ENCODE measurements at regions not wholly inside any gene's neighbourhood (a gene's known extent, or its start where the extent isn't known, plus 50 kb on each side); places are given as distances from the start of the nearest gene placed in this dataset.

- intact Hi-C loops (cut with micrococcal nuclease) = no loop called here
- H3K4me1 Mint-ChIP-seq = no peaks in the 10 kb centered on the region
- H3K9me3 Mint-ChIP-seq = no peaks in the 10 kb centered on the region
- no peak for ATAC-seq (ENCODE audit: low read depth)
- no peak overlapping the region for H3K27ac Mint-ChIP-seq
- H3K27me3 Mint-ChIP-seq = peaks cover 6% of the 10 kb centered on the region
- no peaks in the 10 kb centered on the region for H3K36me3 Mint-ChIP-seq (ENCODE audit: low read depth)
- ChIA-PET POLR2A (no interaction called here), CTCF (no interaction called here)
- no peak overlapping the region for H3K4me3 Mint-ChIP-seq
- no peak for DNase-seq
- TF ChIP-seq, protein P1, sequence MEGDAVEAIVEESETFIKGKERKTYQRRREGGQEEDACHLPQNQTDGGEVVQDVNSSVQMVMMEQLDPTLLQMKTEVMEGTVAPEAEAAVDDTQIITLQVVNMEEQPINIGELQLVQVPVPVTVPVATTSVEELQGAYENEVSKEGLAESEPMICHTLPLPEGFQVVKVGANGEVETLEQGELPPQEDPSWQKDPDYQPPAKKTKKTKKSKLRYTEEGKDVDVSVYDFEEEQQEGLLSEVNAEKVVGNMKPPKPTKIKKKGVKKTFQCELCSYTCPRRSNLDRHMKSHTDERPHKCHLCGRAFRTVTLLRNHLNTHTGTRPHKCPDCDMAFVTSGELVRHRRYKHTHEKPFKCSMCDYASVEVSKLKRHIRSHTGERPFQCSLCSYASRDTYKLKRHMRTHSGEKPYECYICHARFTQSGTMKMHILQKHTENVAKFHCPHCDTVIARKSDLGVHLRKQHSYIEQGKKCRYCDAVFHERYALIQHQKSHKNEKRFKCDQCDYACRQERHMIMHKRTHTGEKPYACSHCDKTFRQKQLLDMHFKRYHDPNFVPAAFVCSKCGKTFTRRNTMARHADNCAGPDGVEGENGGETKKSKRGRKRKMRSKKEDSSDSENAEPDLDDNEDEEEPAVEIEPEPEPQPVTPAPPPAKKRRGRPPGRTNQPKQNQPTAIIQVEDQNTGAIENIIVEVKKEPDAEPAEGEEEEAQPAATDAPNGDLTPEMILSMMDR (IDR thresholded peaks at IDR 0.05) = no peak
Measured at GRCh38 chr12:63090716-63091115, 60.3 kb downstream of the AVPR1A start.

- TF ChIP-seq, protein P1 (IDR thresholded peaks at IDR 0.05) = no peak
- intact Hi-C loops (cut with micrococcal nuclease) = no loop called here
- no peaks in the 10 kb centered on the region for H3K9me3 Mint-ChIP-seq
Measured at GRCh38 chr12:63086149-63086915, 64.7 kb downstream of the AVPR1A start.

GRCh38 chr12:63085120-63085519 is 65.9 kb downstream of the AVPR1A start:
- intact Hi-C loops (cut with micrococcal nuclease) = no loop called here
- TF ChIP-seq, protein P1 (IDR thresholded peaks at IDR 0.05) = no peak

More at GRCh38 chr12:63086149-63086915, 64.7 kb downstream of the AVPR1A start:
- Mint-ChIP-seq H3K4me1 (no peaks in the 10 kb centered on the region), H3K27ac (no peak overlapping the region), H3K36me3 (ENCODE audit: low read depth) (no peaks in the 10 kb centered on the region), H3K27me3 (peaks cover 6% of the 10 kb centered on the region), H3K4me3 (no peak overlapping the region)
- DNase-seq (no peak), ATAC-seq (ENCODE audit: low read depth) (no peak)
- ChIA-PET CTCF (no interaction called here), POLR2A (no interaction called here)

GRCh38 chr12:63084501-63084900 is 66.5 kb downstream of the AVPR1A start:
- ATAC-seq (ENCODE audit: low read depth) = no peak
- no peak overlapping the region for H3K4me3 Mint-ChIP-seq
- TF ChIP-seq, protein P1 (IDR thresholded peaks at IDR 0.05) = no peak
- no peak overlapping the region for H3K27ac Mint-ChIP-seq
- no peaks in the 10 kb centered on the region for H3K4me1 Mint-ChIP-seq
- peaks cover 4% of the 10 kb centered on the region for H3K27me3 Mint-ChIP-seq
- H3K9me3 Mint-ChIP-seq = no peaks in the 10 kb centered on the region
- ChIA-PET POLR2A (no interaction called here), CTCF (no interaction called here)
- H3K36me3 Mint-ChIP-seq (ENCODE audit: low read depth) = no peaks in the 10 kb centered on the region
- intact Hi-C loops (cut with micrococcal nuclease) = no loop called here
- DNase-seq = no peak

More at GRCh38 chr12:63085120-63085519, 65.9 kb downstream of the AVPR1A start:
- H3K9me3 Mint-ChIP-seq = no peaks in the 10 kb centered on the region
- H3K4me3 Mint-ChIP-seq = no peak overlapping the region
- no peaks in the 10 kb centered on the region for H3K4me1 Mint-ChIP-seq
- H3K36me3 Mint-ChIP-seq (ENCODE audit: low read depth) = no peaks in the 10 kb centered on the region
- H3K27ac Mint-ChIP-seq = no peak overlapping the region
- ATAC-seq (ENCODE audit: low read depth) = no peak
- ChIA-PET POLR2A (no interaction called here), CTCF (no interaction called here)
- no peak for DNase-seq
- peaks cover 4% of the 10 kb centered on the region for H3K27me3 Mint-ChIP-seq

GRCh38 chr12:63083046-63083445 is 68.0 kb downstream of the AVPR1A start:
- ChIA-PET POLR2A (no interaction called here), CTCF (no interaction called here)
- no peaks in the 10 kb centered on the region for H3K4me1 Mint-ChIP-seq
- ATAC-seq (ENCODE audit: low read depth) = no peak
- no peak overlapping the region for H3K27ac Mint-ChIP-seq
- intact Hi-C loops (cut with micrococcal nuclease) = no loop called here
- no peak for DNase-seq
- H3K27me3 Mint-ChIP-seq = no peaks in the 10 kb centered on the region
- H3K36me3 Mint-ChIP-seq (ENCODE audit: low read depth) = no peaks in the 10 kb centered on the region
- no peaks in the 10 kb centered on the region for H3K9me3 Mint-ChIP-seq
- H3K4me3 Mint-ChIP-seq = no peak overlapping the region
- TF ChIP-seq, protein P1 (IDR thresholded peaks at IDR 0.05) = no peak
